GM18907 (cell line): ENCODE measurements at regions not wholly inside any gene's neighbourhood (a gene's known extent, or its start where the extent isn't known, plus 50 kb on each side); places are given as distances from the start of the nearest gene placed in this dataset.
"Not testable (repeated sequence)": the region's sequence is repeated elsewhere in the genome, so short reads cannot be mapped to it uniquely, and the experiment has no call there.

Experiments
- ATAC-seq: cut with Tn5 transposase; IDR thresholded peaks from one replicate; pipeline ENCODE4 v1.9.1; 2021; ENCODE audit warnings: mild to moderate bottlenecking, moderate library complexity; ENCODE audit not compliant: unreplicated experiment

GRCh38 chr10:33073641-33074415 is 115.8 kb upstream of the ITGB1 start:
- no peak for ATAC-seq

GRCh38 chr10:33071857-33072256 is 113.8 kb upstream of the ITGB1 start:
- no peak for ATAC-seq

GRCh38 chr10:33070101-33070500 is 112.1 kb upstream of the ITGB1 start:
- ATAC-seq: no peak

GRCh38 chr10:33067917-33068316 is 109.9 kb upstream of the ITGB1 start:
- no peak for ATAC-seq

GRCh38 chr10:33067481-33067880 is 109.5 kb upstream of the ITGB1 start:
- no peak for ATAC-seq

DNA sequence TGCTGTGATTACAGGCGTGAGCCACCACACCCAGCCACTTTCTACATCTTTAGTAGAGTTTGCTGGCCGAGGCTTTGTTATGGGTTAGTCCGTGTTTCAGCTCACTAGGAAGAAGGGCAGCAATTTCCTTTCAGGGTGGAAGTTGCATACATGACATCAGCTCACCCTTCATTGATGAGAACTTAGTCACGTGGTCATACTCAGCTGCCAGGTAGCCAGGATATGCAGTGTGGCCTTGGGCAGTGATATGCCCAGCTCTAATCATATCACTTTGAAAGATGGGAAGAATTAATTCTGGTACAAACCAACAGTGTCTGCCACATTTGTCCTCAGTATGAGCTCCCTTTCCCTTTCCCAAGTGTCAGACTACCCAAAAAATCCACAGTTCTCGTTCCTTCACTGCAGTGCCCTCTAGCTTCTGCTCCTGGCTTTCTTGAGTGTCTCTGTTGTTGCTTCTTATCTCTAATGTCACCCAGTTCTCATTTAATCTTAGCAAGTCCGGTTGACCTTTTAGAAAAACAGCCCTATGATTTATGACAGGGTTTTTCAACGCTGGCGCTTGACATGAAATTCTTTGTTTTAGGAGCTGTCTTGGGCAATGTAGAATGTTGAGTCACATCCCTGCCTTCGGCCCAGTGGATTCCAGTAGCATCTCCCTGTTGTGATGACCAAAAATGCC is 108.7 kb upstream of the ITGB1 start:
- no peak for ATAC-seq

- no peak for ATAC-seq
Observed at GRCh38 chr10:33065111-33065510, 107.1 kb upstream of the ITGB1 start.

GRCh38 chr10:33064706-33065105 is 106.7 kb upstream of the ITGB1 start:
- ATAC-seq: no peak

DNA sequence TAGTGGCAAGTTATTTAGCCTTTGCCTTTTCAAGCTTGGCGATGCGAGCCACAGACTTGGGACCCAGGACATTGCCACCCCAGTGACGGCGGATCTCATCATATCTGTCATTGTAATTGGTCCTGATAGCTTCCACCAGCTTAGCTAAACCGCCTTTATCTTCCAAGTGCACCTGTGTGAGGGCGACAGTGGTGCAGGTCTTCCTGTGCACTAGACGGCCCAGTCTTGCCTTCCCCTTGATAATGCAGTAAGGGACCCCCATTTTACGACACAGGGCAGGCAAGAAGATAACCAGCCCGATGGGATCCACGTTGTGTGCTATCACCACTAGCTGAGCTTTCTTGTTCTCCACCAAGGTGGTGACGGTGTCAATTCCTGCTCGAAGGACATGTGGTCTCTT is 99.6 kb upstream of the ITGB1 start:
- no peak for ATAC-seq

GRCh38 chr10:33056828-33057596 is 99.0 kb upstream of the ITGB1 start:
- ATAC-seq: no peak

DNA sequence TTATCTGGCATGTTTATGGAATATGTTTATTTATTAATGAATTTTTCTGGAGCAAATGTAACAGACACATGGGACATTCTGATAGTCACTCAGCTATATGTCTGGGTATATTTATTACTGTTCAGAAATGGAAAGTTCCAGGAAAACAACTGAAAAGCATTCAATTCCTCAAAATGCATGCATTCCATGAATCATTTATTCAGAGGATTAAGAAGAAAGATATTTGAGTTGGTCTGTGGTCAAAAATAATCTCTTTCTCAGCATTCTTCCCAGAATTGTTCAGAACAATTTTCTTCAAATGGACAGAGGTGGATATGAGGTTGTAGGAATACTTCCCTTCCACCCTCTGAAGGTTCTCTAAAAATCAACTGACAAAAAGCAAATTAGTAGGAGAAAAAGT is 97.6 kb upstream of the ITGB1 start:
- no peak for ATAC-seq

DNA sequence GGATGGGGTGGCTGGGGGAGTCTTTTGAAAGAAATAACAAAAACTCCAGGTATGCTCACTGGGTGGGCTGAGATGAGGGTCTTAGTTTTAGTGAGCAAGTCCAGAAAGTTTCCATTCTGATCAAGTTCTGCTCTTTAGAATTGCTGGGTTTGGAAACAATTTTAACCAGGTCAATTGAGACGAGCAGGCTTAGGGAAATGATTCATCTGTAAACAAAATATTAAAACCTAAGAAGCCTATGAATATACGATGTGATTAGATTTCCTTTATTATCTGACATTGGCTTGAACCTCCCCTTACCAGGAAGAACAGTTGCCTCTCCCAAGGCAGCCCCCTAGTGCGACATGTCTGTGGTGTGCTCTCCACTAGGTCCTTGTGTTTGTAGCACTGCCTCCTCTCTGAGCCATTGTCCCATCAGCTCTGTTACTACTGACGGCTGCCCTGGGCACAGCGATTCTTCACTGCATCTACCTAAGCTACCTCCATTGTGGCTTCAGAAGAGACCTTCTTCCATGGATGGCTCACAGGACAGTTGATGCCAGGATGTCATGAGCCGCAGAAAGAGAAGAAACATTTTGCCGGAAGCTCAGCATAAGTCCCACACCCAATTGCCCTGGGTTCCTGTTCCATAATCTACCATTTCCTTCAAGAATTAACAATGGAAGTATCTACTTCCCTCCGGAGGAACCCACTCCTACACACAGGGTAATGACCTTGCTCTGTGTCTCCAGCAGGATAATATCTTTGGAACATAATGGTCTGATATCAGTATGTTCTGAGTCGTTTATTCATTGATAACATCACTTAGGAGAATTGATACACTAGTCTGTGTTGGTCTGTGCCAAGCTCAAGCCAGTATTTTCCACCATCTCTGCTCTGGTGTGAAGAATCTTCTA is 95.1 kb upstream of the ITGB1 start:
- ATAC-seq: no peak

- ATAC-seq: no peak
Observed at GRCh38 chr10:33052263-33052875, 94.3 kb upstream of the ITGB1 start.

DNA sequence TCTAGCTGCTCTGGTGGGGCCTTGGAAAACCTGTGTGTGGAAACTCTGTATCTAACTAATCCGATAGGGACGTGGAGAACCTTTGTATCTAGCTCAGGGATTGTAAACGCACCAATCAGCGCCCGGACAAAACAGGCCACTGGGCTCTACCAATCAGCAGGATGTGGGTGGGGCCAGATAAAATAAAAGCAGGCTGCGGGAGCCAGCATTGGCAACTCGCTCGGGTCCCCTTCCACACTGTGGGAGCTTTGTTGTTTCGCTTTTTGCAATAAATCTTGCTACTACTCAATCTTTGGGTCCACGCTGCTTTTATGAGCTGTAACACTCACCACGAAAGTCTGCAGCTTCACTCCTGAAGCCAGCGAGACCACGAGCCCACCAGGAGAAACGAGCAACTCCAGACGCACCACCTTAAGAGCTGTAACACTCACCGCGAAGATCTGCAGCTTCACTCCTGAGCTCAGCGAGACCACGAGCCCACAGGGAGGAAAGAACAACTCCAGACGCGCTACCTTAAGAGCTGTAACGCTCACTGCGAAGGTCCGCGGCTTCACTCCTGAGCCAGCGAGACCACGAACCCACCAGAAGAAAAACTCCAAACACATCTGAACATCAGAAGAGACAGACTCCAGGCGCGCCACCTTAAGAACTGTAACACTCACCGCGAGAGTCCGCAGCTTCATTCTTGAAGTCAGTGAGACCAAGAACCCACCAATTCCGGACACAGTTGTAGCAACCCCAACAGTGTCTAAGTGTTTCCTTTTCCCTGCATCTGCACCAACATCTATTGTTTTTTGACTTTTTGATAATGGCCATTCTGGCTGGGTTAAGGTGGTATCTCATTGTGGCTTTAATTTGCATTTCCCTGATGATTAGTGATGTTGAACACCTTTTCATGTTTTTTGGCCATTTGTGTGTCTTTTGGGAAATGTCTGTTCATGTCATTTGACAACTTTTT is 92.2 kb upstream of the ITGB1 start:
- not testable (repeated sequence) for ATAC-seq

- ATAC-seq: no peak
Observed at GRCh38 chr10:33048223-33048622, 90.2 kb upstream of the ITGB1 start.

- ATAC-seq: no peak
Observed at GRCh38 chr10:33047655-33048054, 89.6 kb upstream of the ITGB1 start.

GRCh38 chr10:33046792-33047191 is 88.8 kb upstream of the ITGB1 start:
- no peak for ATAC-seq

DNA sequence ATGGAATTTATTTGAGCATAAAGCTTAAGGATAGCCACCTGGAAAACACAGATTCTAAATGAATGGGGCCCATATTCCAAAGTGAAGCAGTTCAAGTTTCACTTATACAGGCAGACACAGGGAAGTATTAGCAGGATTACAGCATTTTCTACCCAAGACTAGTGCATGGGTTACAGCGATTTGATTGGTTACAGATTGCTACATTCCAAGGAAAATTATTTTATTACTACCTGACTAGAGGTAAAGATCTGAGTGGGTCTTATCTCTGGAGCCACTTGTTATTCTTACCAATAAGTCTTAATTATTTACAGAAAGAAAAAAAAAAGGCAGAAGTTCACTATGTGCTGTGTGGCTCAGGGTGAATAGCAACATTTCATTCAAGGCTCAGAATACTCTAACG is 87.4 kb upstream of the ITGB1 start:
- no peak for ATAC-seq

- no peak for ATAC-seq
Observed at GRCh38 chr10:33042565-33042964, 84.5 kb upstream of the ITGB1 start.
